ENCODE measurements at regions not wholly inside any gene's neighbourhood (a gene's known extent, or its start where the extent isn't known, plus 50 kb on each side); places are given as distances from the start of the nearest gene placed in this dataset.

GRCh38 chr14:65937079-65937959 is 524.8 kb downstream of the FUT8 start:
- no peak for DNase-seq

GRCh38 chr14:65937960-65938316 is 525.4 kb downstream of the FUT8 start:
- no peak for DNase-seq

GRCh38 chr14:65938738-65939137 is 526.2 kb downstream of the FUT8 start:
- DNase-seq = no peak

- no peak for DNase-seq
These were observed 526.7 kb downstream of the FUT8 start for GRCh38 chr14:65939184-65939583.

GRCh38 chr14:65940056-65940735 is 527.7 kb downstream of the FUT8 start:
- peak; percentile 63 to 64 for DNase-seq

GRCh38 chr14:65941091-65941490 is 528.6 kb downstream of the FUT8 start:
- DNase-seq = no peak

GRCh38 chr14:65943150-65943549 is 530.6 kb downstream of the FUT8 start:
- no peak for DNase-seq

- DNase-seq = no peak
These were observed 531.4 kb downstream of the FUT8 start for GRCh38 chr14:65943916-65944410.

GRCh38 chr14:65945327-65945726 is 532.8 kb downstream of the FUT8 start:
- no peak for DNase-seq

GRCh38 chr14:65946494-65946893 is 534.0 kb downstream of the FUT8 start:
- no peak for DNase-seq

GRCh38 chr14:65948302-65948701 is 535.8 kb downstream of the FUT8 start:
- DNase-seq = no peak

- peak; percentile 9 to 43 for DNase-seq
These were observed 536.3 kb upstream of the CCDC196 start for GRCh38 chr14:65949711-65950516.

- DNase-seq = no peak
These were observed 531.2 kb upstream of the CCDC196 start for GRCh38 chr14:65954942-65955341.

GRCh38 chr14:65957631-65958205 is 528.5 kb upstream of the CCDC196 start:
- DNase-seq = no peak

- peak; percentile 4 to 22 for DNase-seq
These were observed 527.3 kb upstream of the CCDC196 start for GRCh38 chr14:65958664-65959562.

GRCh38 chr14:65959563-65960024 is 526.6 kb upstream of the CCDC196 start:
- no peak for DNase-seq

GRCh38 chr14:65961004-65961403 is 525.2 kb upstream of the CCDC196 start:
- peak in 1 of 2 experiments; percentile 21 for DNase-seq

- no peak for DNase-seq
These were observed 523.2 kb upstream of the CCDC196 start for GRCh38 chr14:65962952-65963351.

- no peak for DNase-seq
These were observed 521.8 kb upstream of the CCDC196 start for GRCh38 chr14:65964366-65964765.

GRCh38 chr14:65966188-65966587 is 520.0 kb upstream of the CCDC196 start:
- DNase-seq = no peak

- DNase-seq = no peak
These were observed 513.8 kb upstream of the CCDC196 start for GRCh38 chr14:65972346-65972870.
